NCI-H2196 (cell line): ENCODE measurements at regions not wholly inside any gene's neighbourhood (a gene's known extent, or its start where the extent isn't known, plus 50 kb on each side); places are given as distances from the start of the nearest gene placed in this dataset.
A peak's percentile ranks its signal among the peaks of the same experiment; 100 is the strongest.

Experiments
- DNase-seq: peaks from one replicate; lab custom pipeline; 2025; ENCODE audit not compliant: unreplicated experiment; lab: John Stamatoyannopoulos, UW

- DNase-seq = no peak
These were observed 551.9 kb downstream of the PRELID2 start for GRCh38 chr5:145283141-145283810.

- DNase-seq = no peak
These were observed 554.3 kb downstream of the PRELID2 start for GRCh38 chr5:145280806-145281205.

GRCh38 chr5:145280214-145280613, 554.9 kb downstream of the PRELID2 start:
- DNase-seq = no peak

- no peak for DNase-seq
These were observed 574.5 kb downstream of the PRELID2 start for GRCh38 chr5:145260670-145261069.

GRCh38 chr5:145247745-145248040, 587.4 kb downstream of the PRELID2 start:
- DNase-seq = no peak

- no peak for DNase-seq
These were observed 588.0 kb downstream of the PRELID2 start for GRCh38 chr5:145246961-145247744.

- no peak for DNase-seq
These were observed 588.8 kb downstream of the PRELID2 start for GRCh38 chr5:145246379-145246778.

- no peak for DNase-seq
These were observed 589.8 kb downstream of the PRELID2 start for GRCh38 chr5:145245354-145245753.

GRCh38 chr5:145244788-145245187, 590.4 kb downstream of the PRELID2 start:
- no peak for DNase-seq

- DNase-seq = no peak
These were observed 590.9 kb downstream of the PRELID2 start for GRCh38 chr5:145244251-145244650.

GRCh38 chr5:145243016-145243415, 592.1 kb downstream of the PRELID2 start:
- DNase-seq = no peak

- DNase-seq = no peak
These were observed 592.6 kb downstream of the PRELID2 start for GRCh38 chr5:145242551-145242950.

- DNase-seq = peak; percentile 32
These were observed 597.3 kb downstream of the PRELID2 start for GRCh38 chr5:145237843-145238242.

GRCh38 chr5:145236983-145237382, 598.2 kb downstream of the PRELID2 start:
- DNase-seq = no peak

- DNase-seq = no peak
These were observed 599.0 kb downstream of the PRELID2 start for GRCh38 chr5:145236127-145236526.

GRCh38 chr5:145233461-145233860, 601.7 kb downstream of the PRELID2 start:
- DNase-seq = no peak

- no peak for DNase-seq
These were observed 604.4 kb downstream of the PRELID2 start for GRCh38 chr5:145230781-145231180.

GRCh38 chr5:145228564-145228963, 606.6 kb downstream of the PRELID2 start:
- no peak for DNase-seq

- DNase-seq = no peak
These were observed 607.3 kb downstream of the PRELID2 start for GRCh38 chr5:145227881-145228280.

GRCh38 chr5:145226726-145227125, 608.4 kb downstream of the PRELID2 start:
- DNase-seq = no peak

- DNase-seq = no peak
These were observed 609.6 kb downstream of the PRELID2 start for GRCh38 chr5:145225529-145225928.

GRCh38 chr5:145223582-145223981, 611.6 kb downstream of the PRELID2 start:
- DNase-seq = no peak

- DNase-seq = no peak
These were observed 612.5 kb downstream of the PRELID2 start for GRCh38 chr5:145222622-145223021.
